Fibroblast of lung (primary cell): ENCODE measurements at regions not wholly inside any gene's neighbourhood (a gene's known extent, or its start where the extent isn't known, plus 50 kb on each side); places are given as distances from the start of the nearest gene placed in this dataset.

Experiments
- EZH2 ChIP-seq: IDR thresholded peaks from 2 replicates; pipeline ENCODE4 v1.5.1; 2012; ENCODE audit warnings: low read length, control low read depth, mild to moderate bottlenecking; ENCODE audit errors: missing control alignments
- TF ChIP-seq, protein P1 (sequence below), 2 donors: IDR thresholded peaks in 1 of 2; conservative IDR thresholded peaks in 1 of 2; 1 replicate in 1 of 2; 2 replicates in 1 of 2; pipeline ENCODE4 v1.5.1; 2011 to 2012; ENCODE audit warnings: low read length in 2 of 2, control low read depth in 1 of 2, inconsistent platforms in 1 of 2, low read depth in 1 of 2, mild to moderate bottlenecking in 1 of 2

DNA sequence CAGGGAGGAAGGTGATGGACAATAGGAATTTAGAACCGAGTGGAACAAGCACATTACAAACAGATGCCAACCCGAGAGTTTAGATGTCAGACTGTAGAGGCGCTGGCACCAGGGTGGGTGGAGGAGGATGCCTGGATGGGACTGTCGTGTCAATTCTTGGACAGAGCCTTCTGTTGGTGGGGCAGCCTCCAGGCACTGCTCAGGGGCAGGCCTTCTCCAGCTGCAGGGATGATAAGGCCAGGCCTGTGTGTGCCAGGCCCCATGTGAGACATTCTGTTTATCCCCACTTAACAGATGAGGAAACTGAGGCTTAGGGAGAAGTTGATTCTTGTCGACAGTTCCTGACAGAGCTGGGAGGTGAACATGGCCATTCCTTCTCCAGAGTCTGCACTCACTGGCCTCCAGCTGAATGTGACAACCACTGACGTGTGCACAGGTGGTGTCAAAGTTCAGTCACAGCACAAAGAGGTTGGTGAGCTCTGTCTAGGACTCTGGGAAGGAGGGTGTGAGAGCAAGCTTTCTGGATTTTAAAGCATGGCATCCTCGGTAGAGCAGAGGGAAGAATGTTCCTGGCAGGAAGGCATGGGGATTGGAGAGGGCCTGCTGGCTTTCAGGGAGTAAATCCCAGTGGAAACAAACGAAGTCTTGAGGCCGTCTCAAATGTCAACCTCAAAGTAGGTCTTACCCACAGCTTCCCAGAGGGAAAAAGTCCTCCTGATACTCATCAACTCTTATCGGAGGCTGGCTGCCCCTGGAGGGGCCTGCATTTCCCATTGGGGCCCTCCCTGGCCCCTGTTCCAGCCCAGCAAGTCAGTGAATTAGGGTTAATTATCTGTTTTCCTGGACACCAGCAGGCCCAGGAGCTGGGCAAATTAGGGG, 52.4 kb downstream of the GLI2 start:
- TF ChIP-seq, protein P1, sequence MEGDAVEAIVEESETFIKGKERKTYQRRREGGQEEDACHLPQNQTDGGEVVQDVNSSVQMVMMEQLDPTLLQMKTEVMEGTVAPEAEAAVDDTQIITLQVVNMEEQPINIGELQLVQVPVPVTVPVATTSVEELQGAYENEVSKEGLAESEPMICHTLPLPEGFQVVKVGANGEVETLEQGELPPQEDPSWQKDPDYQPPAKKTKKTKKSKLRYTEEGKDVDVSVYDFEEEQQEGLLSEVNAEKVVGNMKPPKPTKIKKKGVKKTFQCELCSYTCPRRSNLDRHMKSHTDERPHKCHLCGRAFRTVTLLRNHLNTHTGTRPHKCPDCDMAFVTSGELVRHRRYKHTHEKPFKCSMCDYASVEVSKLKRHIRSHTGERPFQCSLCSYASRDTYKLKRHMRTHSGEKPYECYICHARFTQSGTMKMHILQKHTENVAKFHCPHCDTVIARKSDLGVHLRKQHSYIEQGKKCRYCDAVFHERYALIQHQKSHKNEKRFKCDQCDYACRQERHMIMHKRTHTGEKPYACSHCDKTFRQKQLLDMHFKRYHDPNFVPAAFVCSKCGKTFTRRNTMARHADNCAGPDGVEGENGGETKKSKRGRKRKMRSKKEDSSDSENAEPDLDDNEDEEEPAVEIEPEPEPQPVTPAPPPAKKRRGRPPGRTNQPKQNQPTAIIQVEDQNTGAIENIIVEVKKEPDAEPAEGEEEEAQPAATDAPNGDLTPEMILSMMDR (conservative IDR thresholded peaks at IDR 0.05 in 1 of 2, IDR thresholded peaks at IDR 0.05 in 1 of 2; ENCODE audit: low read depth in 1 of 2, low read length in 2 of 2): no peak
- no peak for TF ChIP-seq EZH2
